Keratinocyte (primary cell): ENCODE measurements at regions not wholly inside any gene's neighbourhood (a gene's known extent, or its start where the extent isn't known, plus 50 kb on each side); places are given as distances from the start of the nearest gene placed in this dataset.

ENCODE experiments used
- CTCF ChIP-seq, 3 experiments: IDR thresholded peaks in 1 of 3; conservative IDR thresholded peaks in 1 of 3; optimal IDR thresholded peaks in 1 of 3; 2 replicates in 2 of 3; 3 replicates in 1 of 3; pipeline versions ENCODE3 to v1.5.1; 2011; ENCODE audit warnings: low read length in 3 of 3, mild to moderate bottlenecking in 3 of 3, moderate library complexity in 2 of 3, control low read depth in 1 of 3, inconsistent platforms in 1 of 3; ENCODE audit not compliant: insufficient read depth in 2 of 3; ENCODE audit errors: extremely low read depth in 1 of 3
- EZH2 ChIP-seq: IDR thresholded peaks from one replicate; pipeline ENCODE4 v1.6.1; 2012; ENCODE audit warnings: inconsistent platforms, mild to moderate bottlenecking, low read length, moderate library complexity

DNA sequence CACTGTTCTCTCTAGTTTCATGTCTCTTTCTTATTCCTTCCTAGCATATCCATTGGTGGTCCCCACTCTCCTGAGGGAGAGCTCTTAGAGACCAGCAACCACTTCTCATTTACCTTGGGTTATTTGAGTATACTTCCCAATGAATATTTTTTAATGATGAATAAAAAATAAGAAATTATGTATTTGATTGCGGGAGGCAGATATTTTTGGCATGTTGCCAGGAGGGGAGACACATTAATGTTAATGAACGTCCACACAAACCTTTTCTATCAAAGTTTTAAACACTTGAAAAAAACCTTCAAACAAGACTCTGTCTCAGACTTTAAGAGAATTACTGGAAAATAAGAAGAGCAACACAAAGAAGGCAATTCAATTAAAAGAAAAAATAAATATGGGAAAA lies 260.6 kb upstream of the MAGI2 start:
- no peak for TF ChIP-seq CTCF (optimal IDR thresholded peaks at IDR 0.05 in 1 of 3, IDR thresholded peaks at IDR 0.05 in 1 of 3, conservative IDR thresholded peaks at IDR 0.05 in 1 of 3; ENCODE audit: extremely low read depth in 1 of 3, insufficient read depth in 2 of 3, low read length in 3 of 3)
- no peak for TF ChIP-seq EZH2
